Embryonic facial prominence (tissue), 1 donor: ENCODE measurements at regions not wholly inside any gene's neighbourhood (a gene's known extent, or its start where the extent isn't known, plus 50 kb on each side); places are given as distances from the start of the nearest gene placed in this dataset.

ENCODE experiments used
- DNase-seq: peaks from one replicate; pipeline ENCODE4 v3.0.0-alpha.2; 2016; ENCODE audit errors: extremely low spot score

- DNase-seq = no peak
These were observed 837.4 kb upstream of the USP15 start for GRCh38 chr12:61422786-61423185.

GRCh38 chr12:61452076-61452475 lies 808.1 kb upstream of the USP15 start:
- DNase-seq = no peak

- DNase-seq = no peak
These were observed 772.5 kb upstream of the USP15 start for GRCh38 chr12:61487728-61488127.

GRCh38 chr12:61490526-61491498 lies 769.4 kb upstream of the USP15 start:
- DNase-seq = no peak

- no peak for DNase-seq
These were observed 758.0 kb upstream of the USP15 start for GRCh38 chr12:61502179-61502578.

- no peak for DNase-seq
These were observed 755.7 kb upstream of the USP15 start for GRCh38 chr12:61504396-61505080.

- DNase-seq = no peak
These were observed 746.7 kb upstream of the USP15 start for GRCh38 chr12:61513499-61513898.

GRCh38 chr12:61514016-61514415 lies 746.2 kb upstream of the USP15 start:
- no peak for DNase-seq

- DNase-seq = no peak
These were observed 738.9 kb upstream of the USP15 start for GRCh38 chr12:61521258-61521657.

- no peak for DNase-seq
These were observed 736.8 kb upstream of the USP15 start for GRCh38 chr12:61523276-61523992.

GRCh38 chr12:61524851-61525250 lies 735.4 kb upstream of the USP15 start:
- no peak for DNase-seq

- no peak for DNase-seq
These were observed 734.9 kb upstream of the USP15 start for GRCh38 chr12:61525331-61525730.

- DNase-seq = no peak
These were observed 729.7 kb upstream of the USP15 start for GRCh38 chr12:61530456-61530855.

GRCh38 chr12:61531195-61531594 lies 729.0 kb upstream of the USP15 start:
- DNase-seq = no peak

- no peak for DNase-seq
These were observed 724.1 kb upstream of the USP15 start for GRCh38 chr12:61536117-61536516.

- DNase-seq = no peak
These were observed 723.7 kb upstream of the USP15 start for GRCh38 chr12:61536525-61536924.

GRCh38 chr12:61538951-61539350 lies 721.3 kb upstream of the USP15 start:
- DNase-seq = no peak

GRCh38 chr12:61542551-61542950 lies 717.7 kb upstream of the USP15 start:
- no peak for DNase-seq

- DNase-seq = no peak
These were observed 713.9 kb upstream of the USP15 start for GRCh38 chr12:61546296-61546695.

GRCh38 chr12:61553091-61553490 lies 707.1 kb upstream of the USP15 start:
- no peak for DNase-seq

- no peak for DNase-seq
These were observed 705.8 kb upstream of the USP15 start for GRCh38 chr12:61554268-61555008.
